Gastrocnemius medialis (tissue), 4 donors: ENCODE measurements at regions not wholly inside any gene's neighbourhood (a gene's known extent, or its start where the extent isn't known, plus 50 kb on each side); places are given as distances from the start of the nearest gene placed in this dataset.

ENCODE experiments used
- ATAC-seq, 2 donors: fragments of 150-250 bp; one replicate each; pipeline ENCODE4 v1.9.1; 2016
- DNase-seq, 2 donors: peaks; one replicate each; pipeline ENCODE4 v3.0.0-alpha.2; 2019
- H3K27ac ChIP-seq, 4 donors: fragments of 200-600 bp; sonication (generic); 1 replicate in 1 of 4; 2 replicates in 3 of 4; pipeline ENCODE4 v1.5.1; 2016 to 2018; ENCODE audit warnings: mild to moderate bottlenecking in 2 of 4, moderate library complexity in 1 of 4
- H3K27me3 ChIP-seq, 3 donors: fragments of 200-600 bp; sonication (generic) in 2 of 3; 1 replicate in 1 of 3; 2 replicates in 2 of 3; pipeline versions ENCODE4 v1.5.1 to v1.6.0; 2016 to 2019; ENCODE audit warnings: mild to moderate bottlenecking in 1 of 3, moderate library complexity in 1 of 3
- H3K36me3 ChIP-seq, 2 donors: fragments of 200-600 bp; sonication (generic) in 1 of 2; one replicate each; pipeline ENCODE4 v1.5.1; 2017 to 2018
- H3K4me1 ChIP-seq, 2 donors: fragments of 200-600 bp; sonication (generic) in 1 of 2; one replicate each; pipeline ENCODE4 v1.5.1; 2016 to 2017; ENCODE audit warnings: mild to moderate bottlenecking in 2 of 2
- H3K4me3 ChIP-seq, 4 donors: fragments of 200-600 bp; sonication (generic) in 3 of 4; 1 replicate in 1 of 4; 2 replicates in 3 of 4; pipeline ENCODE4 v1.5.1; 2016 to 2019; ENCODE audit warnings: mild to moderate bottlenecking in 2 of 4
- H3K9me3 ChIP-seq, 3 donors: fragments of 200-600 bp; sonication (generic) in 2 of 3; 1 replicate in 1 of 3; 2 replicates in 2 of 3; pipeline ENCODE4 v1.5.1; 2016 to 2019
- CTCF ChIP-seq, 5 experiments: fragments of 450-650 bp in 3 of 5; fragments of 200-600 bp in 2 of 5; sonication (generic) in 2 of 5; IDR thresholded peaks in 4 of 5; conservative IDR thresholded peaks in 1 of 5; 1 replicate in 4 of 5; 2 replicates in 1 of 5; pipeline ENCODE4 v1.5.1; 2016 to 2019; ENCODE audit warnings: antibody characterized with exemption in 5 of 5, mild to moderate bottlenecking in 3 of 5, moderate library complexity in 3 of 5
- POLR2A ChIP-seq, 2 donors: fragments of 450-650 bp; IDR thresholded peaks; one replicate each; pipeline ENCODE4 v1.6.1; 2017; ENCODE audit warnings: antibody characterized with exemption in 2 of 2, mild to moderate bottlenecking in 2 of 2, moderate library complexity in 2 of 2
- in situ Hi-C, 4 donors: fragments of 200-750 bp; cut with MboI; loops; one replicate each; pipeline versions ENCODE4 v1.15.0 to v1.8.0; 2017; ENCODE audit warnings: low sequenced_read_pairs in 4 of 4
- intact Hi-C: fragments of 100-400 bp; cut with DNase I; formaldehyde crosslinking; loops from one replicate; pipeline ENCODE4 v1.15.1; 2023; ENCODE audit warnings: low total_unique reads

GRCh38 chr1:60345049-60345448 is 271.5 kb upstream of the C1orf87 start:
- intact Hi-C loops (no loop called here), in situ Hi-C loops (no loop called here)
- DNase-seq (no peak), ATAC-seq (no peak)
- Histone ChIP-seq H3K4me1 (no peaks in the 10 kb centered on the region), H3K4me3 (no peak overlapping the region), H3K27me3 (no peaks in the 10 kb centered on the region), H3K9me3 (no peaks in the 10 kb centered on the region), H3K27ac (no peak overlapping the region), H3K36me3 (no peaks in the 10 kb centered on the region)
- TF ChIP-seq POLR2A (IDR thresholded peaks at IDR 0.05): no peak
- no peak for TF ChIP-seq CTCF (IDR thresholded peaks at IDR 0.05 in 4 of 5, conservative IDR thresholded peaks at IDR 0.05 in 1 of 5)

GRCh38 chr1:60343736-60344135 is 270.2 kb upstream of the C1orf87 start:
- DNase-seq (no peak), ATAC-seq (no peak)
- intact Hi-C loops: no loop called here
- Histone ChIP-seq H3K4me3 (no peak overlapping the region), H3K27ac (no peak overlapping the region), H3K27me3 (no peaks in the 10 kb centered on the region), H3K36me3 (no peaks in the 10 kb centered on the region), H3K4me1 (no peaks in the 10 kb centered on the region), H3K9me3 (no peaks in the 10 kb centered on the region)
- TF ChIP-seq CTCF (IDR thresholded peaks at IDR 0.05 in 4 of 5, conservative IDR thresholded peaks at IDR 0.05 in 1 of 5) (no peak), POLR2A (IDR thresholded peaks at IDR 0.05) (no peak)
- in situ Hi-C loops: no loop called here

- in situ Hi-C loops (no loop called here), intact Hi-C loops (no loop called here)
- Histone ChIP-seq H3K27ac (no peak overlapping the region), H3K4me1 (no peaks in the 10 kb centered on the region), H3K27me3 (no peaks in the 10 kb centered on the region), H3K36me3 (no peaks in the 10 kb centered on the region), H3K4me3 (no peak overlapping the region), H3K9me3 (no peaks in the 10 kb centered on the region)
- ATAC-seq (no peak), DNase-seq (no peak)
- no peak for TF ChIP-seq POLR2A (IDR thresholded peaks at IDR 0.05)
- no peak for TF ChIP-seq CTCF (IDR thresholded peaks at IDR 0.05 in 4 of 5, conservative IDR thresholded peaks at IDR 0.05 in 1 of 5)
Measured at GRCh38 chr1:60342569-60342968, 269.0 kb upstream of the C1orf87 start.

- Histone ChIP-seq H3K4me3 (no peak overlapping the region), H3K4me1 (no peaks in the 10 kb centered on the region), H3K27me3 (no peaks in the 10 kb centered on the region), H3K36me3 (no peaks in the 10 kb centered on the region), H3K9me3 (no peaks in the 10 kb centered on the region), H3K27ac (no peak overlapping the region)
- intact Hi-C loops (no loop called here), in situ Hi-C loops (no loop called here)
- DNase-seq (no peak), ATAC-seq (no peak)
- TF ChIP-seq CTCF (IDR thresholded peaks at IDR 0.05 in 4 of 5, conservative IDR thresholded peaks at IDR 0.05 in 1 of 5): no peak
- no peak for TF ChIP-seq POLR2A (IDR thresholded peaks at IDR 0.05)
Measured at GRCh38 chr1:60341274-60341673, 267.7 kb upstream of the C1orf87 start.

- TF ChIP-seq CTCF (IDR thresholded peaks at IDR 0.05 in 4 of 5, conservative IDR thresholded peaks at IDR 0.05 in 1 of 5): no peak
- TF ChIP-seq POLR2A (IDR thresholded peaks at IDR 0.05): no peak
- no peak for DNase-seq
- intact Hi-C loops (no loop called here), in situ Hi-C loops (no loop called here)
- Histone ChIP-seq H3K4me3 (no peak overlapping the region), H3K27me3 (no peaks in the 10 kb centered on the region), H3K4me1 (no peaks in the 10 kb centered on the region), H3K27ac (no peak overlapping the region), H3K36me3 (no peaks in the 10 kb centered on the region), H3K9me3 (no peaks in the 10 kb centered on the region)
- ATAC-seq: no peak
Measured at GRCh38 chr1:60331647-60332046, 258.1 kb upstream of the C1orf87 start.
